ENCODE measurements at regions not wholly inside any gene's neighbourhood (a gene's known extent, or its start where the extent isn't known, plus 50 kb on each side); places are given as distances from the start of the nearest gene placed in this dataset.
"Not testable (repeated sequence)": the region's sequence is repeated elsewhere in the genome, so short reads cannot be mapped to it uniquely, and the experiment has no call there.

- DNase-seq (ENCODE audit: low spot score) = no peak
Observed at GRCh38 chr10:38209332-38209731, 115.2 kb downstream of the ZNF37A start.

GRCh38 chr10:38209748-38210147 is 115.6 kb downstream of the ZNF37A start:
- DNase-seq (ENCODE audit: low spot score) = not testable (repeated sequence)

DNA sequence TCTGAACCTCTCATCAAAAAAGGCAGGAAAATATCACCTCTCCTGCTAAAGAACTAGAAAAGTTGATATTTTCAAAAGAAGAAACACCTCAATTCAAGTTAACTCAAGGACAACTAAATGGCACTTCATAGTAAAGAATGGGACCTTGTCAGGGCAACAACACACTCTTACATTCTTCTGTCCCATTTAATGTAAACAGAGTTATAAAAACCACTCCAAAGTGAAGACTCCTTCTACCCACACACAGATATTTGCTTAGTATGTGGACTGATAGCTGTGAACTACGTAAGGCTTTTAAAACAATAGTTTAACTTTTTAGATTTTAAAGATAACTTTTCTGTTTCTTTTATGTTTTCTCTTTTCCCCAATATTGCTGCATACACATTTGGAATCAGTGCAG is 118.3 kb downstream of the ZNF37A start:
- no peak for DNase-seq (ENCODE audit: low spot score)

DNA sequence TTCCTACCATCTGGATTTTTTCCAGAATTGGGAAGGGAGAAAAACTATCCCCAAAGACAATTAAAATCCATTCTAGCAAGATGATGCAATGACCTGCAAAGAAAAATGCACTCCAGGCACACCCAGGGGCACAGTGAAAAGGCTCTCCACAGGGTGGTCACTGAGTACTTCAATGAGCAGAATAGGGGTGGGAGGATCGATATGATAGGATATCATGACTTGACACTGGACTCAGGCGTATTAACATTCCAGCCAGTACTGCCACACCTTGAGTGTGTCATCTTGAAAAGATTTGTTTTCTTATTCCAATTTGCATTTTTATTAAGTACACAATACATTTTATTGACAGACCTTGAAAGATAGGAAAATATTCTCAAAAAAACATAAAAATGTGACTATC is 132.2 kb downstream of the ZNF37A start:
- DNase-seq (ENCODE audit: low spot score) = no peak

- no peak for DNase-seq (ENCODE audit: low spot score)
Observed at GRCh38 chr10:38228394-38228793, 134.3 kb downstream of the ZNF37A start.

DNA sequence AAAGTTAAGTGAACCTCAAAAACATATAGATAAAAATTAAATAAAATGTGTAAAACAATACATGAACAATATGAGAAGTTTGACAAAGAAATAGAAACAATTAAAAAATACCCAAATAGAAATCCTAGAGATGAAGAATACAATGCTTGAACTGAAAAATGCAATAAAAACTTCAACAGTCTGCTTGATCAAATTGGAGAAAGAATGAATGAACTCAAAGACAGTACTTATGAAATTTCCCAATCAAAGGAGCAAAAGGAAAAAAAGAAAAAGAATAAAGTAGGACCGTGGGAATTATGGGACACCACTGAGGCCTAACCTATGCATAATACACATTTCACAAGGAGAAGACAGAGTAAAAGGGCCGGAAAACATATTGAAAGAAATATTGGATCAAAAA is 144.3 kb downstream of the ZNF37A start:
- not testable (repeated sequence) for DNase-seq (ENCODE audit: low spot score)

GRCh38 chr10:38242061-38242649 is 148.0 kb downstream of the ZNF37A start:
- DNase-seq (ENCODE audit: low spot score) = not testable (repeated sequence)

- DNase-seq (ENCODE audit: low spot score) = not testable (repeated sequence)
Observed at GRCh38 chr10:38248113-38248512, 154.0 kb downstream of the ZNF37A start.

GRCh38 chr10:38252551-38252950 is 158.4 kb downstream of the ZNF37A start:
- DNase-seq (ENCODE audit: low spot score) = not testable (repeated sequence)

DNA sequence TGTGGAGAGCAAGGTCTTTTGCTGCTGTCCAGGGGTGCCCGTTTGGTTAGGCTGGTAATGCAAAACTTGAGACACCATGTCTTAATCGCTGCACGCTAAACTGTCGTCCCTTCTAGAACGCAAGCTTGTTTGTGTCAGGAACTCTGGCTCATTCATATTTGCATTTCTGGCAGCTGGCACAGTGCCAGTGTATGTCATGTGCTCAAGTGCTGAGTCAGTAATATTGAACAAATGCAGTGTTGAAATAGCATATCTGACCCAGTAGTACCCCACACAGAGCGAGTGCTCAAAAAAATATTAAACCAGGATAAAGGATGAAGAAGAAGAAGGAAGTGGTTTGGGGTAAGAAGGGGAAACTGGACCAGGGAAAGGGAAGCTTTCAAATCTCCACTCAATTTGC is 173.4 kb downstream of the ZNF37A start:
- not testable (repeated sequence) for DNase-seq (ENCODE audit: low spot score)

DNA sequence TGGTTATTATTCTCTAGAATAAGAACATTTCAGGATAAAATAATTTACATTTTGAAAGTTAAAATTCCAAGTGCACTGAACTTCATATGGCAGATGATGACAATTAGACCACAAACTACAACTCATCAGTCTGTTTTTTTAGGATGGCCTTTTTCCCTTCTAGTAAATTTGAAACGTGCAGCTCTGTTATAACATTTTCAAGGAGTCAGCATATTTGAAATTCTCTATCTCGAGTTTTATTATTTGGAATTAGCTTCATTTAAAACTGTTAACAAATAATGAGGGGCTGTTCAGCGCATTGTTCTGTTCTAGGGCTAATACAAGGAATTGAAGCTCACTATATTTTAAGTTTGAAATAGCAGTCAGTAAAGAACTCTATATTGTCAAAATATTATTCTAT is 176.9 kb downstream of the ZNF37A start:
- not testable (repeated sequence) for DNase-seq (ENCODE audit: low spot score)

- not testable (repeated sequence) for DNase-seq (ENCODE audit: low spot score)
Observed at GRCh38 chr10:38274879-38275278, 180.7 kb downstream of the ZNF37A start.

GRCh38 chr10:38292560-38292959 is 198.4 kb downstream of the ZNF37A start:
- DNase-seq (ENCODE audit: low spot score) = not testable (repeated sequence)

DNA sequence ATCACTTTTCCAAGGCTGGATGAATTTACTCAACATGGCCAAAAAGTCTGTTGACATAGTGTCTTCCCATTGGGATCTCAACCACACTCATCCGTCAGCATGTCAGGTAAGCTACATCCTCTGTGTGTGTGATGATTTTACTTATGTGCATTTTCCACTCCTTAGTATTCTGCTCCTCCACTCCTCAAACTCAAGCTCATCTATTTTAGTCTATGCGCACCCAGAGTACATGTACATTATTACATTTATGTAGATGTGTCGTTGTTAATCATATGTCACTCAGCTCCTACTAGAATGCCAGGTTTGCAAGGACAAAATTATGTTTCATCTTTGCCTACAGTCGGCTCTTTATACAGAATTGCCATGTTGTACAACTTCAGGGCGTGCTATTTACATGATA is 216.0 kb downstream of the ZNF37A start:
- DNase-seq (ENCODE audit: low spot score) = not testable (repeated sequence)

DNA sequence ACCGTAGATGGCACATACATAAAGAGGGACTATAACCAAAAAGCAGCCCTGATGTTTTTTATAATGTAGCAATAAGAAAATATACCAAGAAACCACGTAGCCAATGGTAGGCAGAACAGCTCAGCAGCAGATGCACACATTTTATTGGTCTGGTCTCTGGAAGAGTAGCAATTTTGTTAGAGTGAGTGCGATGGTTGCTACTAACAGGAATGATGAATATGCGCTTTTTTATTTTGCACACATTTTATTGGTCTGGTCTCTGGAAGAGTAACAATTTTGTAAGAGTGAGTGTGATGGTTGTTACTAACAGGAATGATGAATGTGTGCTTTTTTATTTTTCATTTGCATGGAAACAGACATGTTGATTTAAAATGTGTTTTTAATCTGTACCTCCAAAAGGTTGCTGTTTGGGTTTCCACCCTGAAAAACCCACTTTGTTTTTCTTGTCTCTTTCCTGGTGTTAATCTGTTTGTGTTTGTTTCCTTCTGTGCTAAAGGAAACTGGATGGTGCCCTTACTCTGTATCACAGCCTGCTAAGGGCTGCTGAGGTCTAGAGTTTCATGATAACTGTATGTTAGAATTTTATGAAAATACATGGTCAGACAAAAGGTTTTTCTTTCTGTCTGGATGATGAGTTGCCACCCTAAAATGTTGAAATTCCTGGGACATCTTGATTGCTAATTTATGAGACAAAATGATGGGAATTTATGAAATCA is 221.1 kb downstream of the ZNF37A start:
- DNase-seq (ENCODE audit: low spot score) = not testable (repeated sequence)

- not testable (repeated sequence) for DNase-seq (ENCODE audit: low spot score)
Observed at GRCh38 chr10:38321393-38321792, 227.3 kb downstream of the ZNF37A start.

DNA sequence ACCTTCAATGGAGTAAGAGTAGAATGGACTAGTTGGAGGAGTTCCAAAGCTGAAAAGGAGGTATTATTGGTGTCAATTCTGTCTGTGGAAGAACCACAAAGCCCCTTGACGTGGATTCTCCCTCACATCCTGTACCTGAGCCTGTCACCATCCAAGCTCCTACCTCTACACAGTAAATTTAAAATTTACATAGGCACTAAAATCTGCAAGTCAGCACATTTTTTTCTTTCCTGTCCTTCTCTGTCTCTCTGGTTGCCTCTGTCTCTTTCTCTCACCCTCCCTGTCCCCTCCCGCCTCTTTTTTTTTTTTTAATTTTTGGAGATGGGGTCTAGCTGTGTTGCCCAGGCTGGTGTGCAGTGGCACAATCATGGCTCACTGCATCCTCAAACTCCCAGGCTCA is 236.2 kb downstream of the ZNF37A start:
- DNase-seq (ENCODE audit: low spot score) = not testable (repeated sequence)

DNA sequence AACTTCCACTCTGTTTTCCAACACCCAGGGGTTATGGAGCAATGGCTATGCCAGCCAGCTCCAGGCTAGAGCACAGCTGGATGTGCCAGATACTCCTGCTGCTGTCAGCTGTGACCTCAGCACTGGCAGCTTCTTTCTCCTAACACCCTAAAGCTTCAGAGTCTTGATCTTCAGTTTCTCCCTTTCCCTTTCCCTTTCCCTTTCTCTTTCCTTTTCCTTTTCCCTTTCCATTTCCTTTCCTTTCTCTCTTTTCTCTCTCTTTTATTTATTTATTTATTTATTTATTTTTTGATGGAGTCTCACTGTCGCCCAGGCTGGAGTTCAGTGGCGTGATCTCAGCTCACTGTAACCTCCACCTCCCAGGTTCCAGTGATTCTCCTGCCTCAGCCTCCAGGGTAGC is 237.0 kb downstream of the ZNF37A start:
- DNase-seq (ENCODE audit: low spot score) = not testable (repeated sequence)

DNA sequence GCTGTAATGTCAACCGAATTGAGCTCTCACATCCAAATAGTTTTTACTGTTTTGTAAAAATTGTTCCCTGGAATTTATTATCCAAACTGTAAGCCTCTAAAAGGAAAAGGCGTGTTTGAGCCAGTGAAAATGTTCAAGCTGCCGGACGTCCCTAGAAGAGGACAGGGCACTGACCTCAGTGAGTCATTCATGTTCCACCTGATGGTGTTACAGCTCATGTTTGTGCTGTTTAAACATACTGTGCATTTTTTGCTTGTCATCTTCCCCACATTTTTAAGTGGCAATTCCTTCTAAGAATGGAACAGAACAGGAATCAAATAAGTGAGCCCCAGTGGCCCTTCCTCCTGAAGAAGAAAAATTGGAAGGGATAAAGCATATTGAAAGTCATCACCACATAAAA is 239.6 kb downstream of the ZNF37A start:
- DNase-seq (ENCODE audit: low spot score) = not testable (repeated sequence)

- not testable (repeated sequence) for DNase-seq (ENCODE audit: low spot score)
Observed at GRCh38 chr10:38350645-38351044, 256.5 kb downstream of the ZNF37A start.

GRCh38 chr10:38354410-38354809 is 260.3 kb downstream of the ZNF37A start:
- not testable (repeated sequence) for DNase-seq (ENCODE audit: low spot score)

DNA sequence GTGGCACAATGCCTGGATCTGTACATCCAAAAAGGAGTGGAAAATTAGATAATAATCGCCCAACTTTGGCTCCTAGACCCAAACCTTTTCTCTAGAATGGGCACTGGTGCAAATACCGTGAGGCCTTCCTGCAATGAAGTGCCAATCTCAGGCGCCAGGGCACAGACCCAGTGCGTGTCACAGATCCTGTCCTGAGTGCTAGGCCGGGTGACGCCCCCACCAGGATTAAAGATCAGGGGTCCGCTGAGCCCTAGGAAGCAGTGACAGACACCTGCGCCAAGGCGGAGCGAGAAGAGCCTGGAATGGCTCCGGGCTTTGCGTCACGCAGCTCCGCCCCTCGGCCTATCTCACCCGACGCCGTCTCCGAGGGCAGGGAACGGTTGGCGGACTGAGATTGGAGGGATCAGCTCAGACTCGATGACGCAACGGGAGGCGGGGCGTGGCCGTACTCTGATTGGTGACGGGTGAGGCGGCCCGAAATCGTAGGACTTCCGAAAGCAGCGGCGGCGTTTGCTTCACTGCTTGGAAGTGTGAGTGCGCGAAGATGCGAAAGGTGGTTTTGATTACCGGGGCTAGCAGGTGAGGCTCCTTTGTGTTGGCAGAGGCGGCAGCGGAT is 261.9 kb downstream of the ZNF37A start:
- DNase-seq (ENCODE audit: low spot score) = peak; percentile 1

GRCh38 chr10:38356527-38356926 is 262.4 kb downstream of the ZNF37A start:
- not testable (repeated sequence) for DNase-seq (ENCODE audit: low spot score)

All from hepatic stellate cell (primary cell).